ENCODE measurements at regions not wholly inside any gene's neighbourhood (a gene's known extent, or its start where the extent isn't known, plus 50 kb on each side); places are given as distances from the start of the nearest gene placed in this dataset.

GRCh38 chr2:64865831-64866345 lies 123.3 kb upstream of the SLC1A4 start:
- TF ChIP-seq POLR2AphosphoS5 (IDR thresholded peaks at IDR 0.05) (no peak), CTCF (IDR thresholded peaks at IDR 0.05) (no peak), POLR2A (IDR thresholded peaks at IDR 0.05) (no peak)
